Kidney (tissue), 13 donors: ENCODE measurements at regions not wholly inside any gene's neighbourhood (a gene's known extent, or its start where the extent isn't known, plus 50 kb on each side); places are given as distances from the start of the nearest gene placed in this dataset.

Source experiments
- DNase-seq, 5 donors: peaks; one replicate each; pipeline ENCODE4 v3.0.0-alpha.2; 2013 to 2020
- FAIRE-seq: peaks from 2 replicates; lab custom pipeline; 2012; peaks lifted over from hg19 to GRCh38; lab: Jason Lieb, UNC
- H3K27ac ChIP-seq, 2 donors: one replicate each; pipeline ENCODE4 v1.7.0; 2013; ENCODE audit warnings: low read depth in 2 of 2, low read length in 2 of 2, inconsistent platforms in 1 of 2
- H3K27me3 ChIP-seq: one replicate; pipeline ENCODE4 v1.7.1; 2013; ENCODE audit warnings: low read length, inconsistent platforms; ENCODE audit not compliant: control insufficient read depth, insufficient read depth
- H3K36me3 ChIP-seq, 3 donors: one replicate each; pipeline versions ENCODE4 v1.7.0 to v1.7.1; 2013; ENCODE audit warnings: low read length in 3 of 3, control low read depth in 1 of 3, inconsistent platforms in 1 of 3; ENCODE audit not compliant: insufficient read depth in 3 of 3, control insufficient read depth in 2 of 3
- H3K4me1 ChIP-seq, 3 donors: one replicate each; pipeline versions ENCODE4 v1.7.0 to v1.7.1; 2013; ENCODE audit warnings: low read length in 3 of 3, inconsistent platforms in 1 of 3, low read depth in 1 of 3; ENCODE audit not compliant: control insufficient read depth in 2 of 3, insufficient read depth in 2 of 3
- H3K4me3 ChIP-seq, 3 donors: one replicate each; pipeline versions ENCODE4 v1.7.0 to v1.8.1; 2013; ENCODE audit warnings: low read length in 3 of 3, control low read depth in 1 of 3, inconsistent platforms in 1 of 3
- H3K9ac ChIP-seq, 3 donors: one replicate each; pipeline versions ENCODE4 v1.7.0 to v1.7.1; 2013; ENCODE audit warnings: low read length in 3 of 3, control low read depth in 1 of 3, inconsistent platforms in 1 of 3
- H3K9me3 ChIP-seq, 3 donors: one replicate each; pipeline versions ENCODE4 v1.7.0 to v1.7.1; 2013; ENCODE audit warnings: low read length in 3 of 3, control low read depth in 1 of 3, inconsistent platforms in 1 of 3; ENCODE audit not compliant: control insufficient read depth in 2 of 3, insufficient read depth in 1 of 3
- intact Hi-C: fragments of 100-400 bp; cut with DNase I; formaldehyde crosslinking; loops from one replicate; pipeline ENCODE4 v1.11.1; 2022
- TF ChIP-seq, protein P1 (sequence below): IDR thresholded peaks from 3 replicates; pipeline ENCODE4 v1.5.1; 2012; ENCODE audit warnings: mild to moderate bottlenecking, moderate library complexity, borderline replicate concordance; ENCODE audit not compliant: insufficient read depth; ENCODE audit errors: extremely low read depth
- donor health status: control.
- donor health status: control.
- donor health status: control.
- donor health status: control.
- donor health status: control.
- donor health status: DM: yes; HTN: yes; CAD: no.
- donor health status: Normal renal cell carcinoma (clear cell type).

DNA sequence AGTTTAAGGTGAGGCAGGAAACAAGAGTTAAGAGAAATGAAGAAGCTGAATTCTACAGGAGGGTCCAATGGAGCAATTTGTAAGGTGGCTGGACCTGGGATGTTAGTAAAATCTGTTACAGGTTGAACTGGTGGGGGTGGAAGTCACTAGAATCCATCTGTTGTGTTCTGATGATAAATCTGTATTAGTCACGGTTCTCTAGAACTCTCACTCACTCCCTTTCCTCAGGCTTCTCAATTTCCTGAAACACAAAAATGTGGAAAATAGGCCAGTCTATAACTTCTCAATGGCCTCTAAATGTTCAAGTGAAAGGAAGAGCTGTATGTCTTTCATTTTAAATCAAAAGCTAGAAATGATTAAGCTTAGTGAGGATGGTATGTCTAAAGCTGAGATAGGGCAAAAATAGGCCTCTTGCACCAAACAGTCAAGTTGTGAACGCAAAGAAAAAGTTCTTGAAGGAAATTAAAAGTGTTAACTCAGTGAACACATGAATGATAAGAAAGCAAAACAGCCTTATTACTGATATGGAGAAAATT, 180.2 kb upstream of the CBLB start:
- no peaks in the 10 kb centered on the region for H3K27me3 ChIP-seq
- intact Hi-C loops, result no loop called here
- no peak overlapping the region for H3K4me3 ChIP-seq
- H3K27ac ChIP-seq, result no peak overlapping the region
- no peaks in the 10 kb centered on the region for H3K4me1 ChIP-seq
- H3K9ac ChIP-seq, result no peak overlapping the region
- no peaks in the 10 kb centered on the region for H3K9me3 ChIP-seq
- H3K36me3 ChIP-seq, result no peaks in the 10 kb centered on the region
- FAIRE-seq (no peak), DNase-seq (no peak)
- TF ChIP-seq, protein P1, sequence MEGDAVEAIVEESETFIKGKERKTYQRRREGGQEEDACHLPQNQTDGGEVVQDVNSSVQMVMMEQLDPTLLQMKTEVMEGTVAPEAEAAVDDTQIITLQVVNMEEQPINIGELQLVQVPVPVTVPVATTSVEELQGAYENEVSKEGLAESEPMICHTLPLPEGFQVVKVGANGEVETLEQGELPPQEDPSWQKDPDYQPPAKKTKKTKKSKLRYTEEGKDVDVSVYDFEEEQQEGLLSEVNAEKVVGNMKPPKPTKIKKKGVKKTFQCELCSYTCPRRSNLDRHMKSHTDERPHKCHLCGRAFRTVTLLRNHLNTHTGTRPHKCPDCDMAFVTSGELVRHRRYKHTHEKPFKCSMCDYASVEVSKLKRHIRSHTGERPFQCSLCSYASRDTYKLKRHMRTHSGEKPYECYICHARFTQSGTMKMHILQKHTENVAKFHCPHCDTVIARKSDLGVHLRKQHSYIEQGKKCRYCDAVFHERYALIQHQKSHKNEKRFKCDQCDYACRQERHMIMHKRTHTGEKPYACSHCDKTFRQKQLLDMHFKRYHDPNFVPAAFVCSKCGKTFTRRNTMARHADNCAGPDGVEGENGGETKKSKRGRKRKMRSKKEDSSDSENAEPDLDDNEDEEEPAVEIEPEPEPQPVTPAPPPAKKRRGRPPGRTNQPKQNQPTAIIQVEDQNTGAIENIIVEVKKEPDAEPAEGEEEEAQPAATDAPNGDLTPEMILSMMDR, result no peak

DNA sequence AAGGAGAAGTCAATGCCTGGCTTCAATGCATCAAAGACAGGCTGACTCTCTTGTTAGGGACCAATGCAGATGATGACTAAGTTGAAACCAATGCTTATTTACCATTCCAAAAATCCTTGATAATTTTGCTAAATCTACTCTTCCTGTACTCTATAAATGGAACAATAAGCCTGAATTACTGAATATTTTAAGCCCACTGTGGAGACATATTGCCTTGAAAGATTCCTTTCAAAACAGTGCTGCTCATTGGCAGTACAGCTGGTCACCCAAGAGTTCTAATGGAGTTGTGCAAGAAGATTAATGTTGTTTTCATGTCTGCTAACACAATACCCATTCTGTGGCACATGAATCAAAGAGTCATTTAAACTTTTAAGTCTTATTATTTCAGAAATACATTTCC, 181.0 kb upstream of the CBLB start:
- no peaks in the 10 kb centered on the region for H3K36me3 ChIP-seq
- TF ChIP-seq, protein P1, result no peak
- no peak overlapping the region for H3K27ac ChIP-seq
- intact Hi-C loops, result no loop called here
- H3K27me3 ChIP-seq, result no peaks in the 10 kb centered on the region
- no peak overlapping the region for H3K9ac ChIP-seq
- FAIRE-seq (no peak), DNase-seq (no peak)
- H3K9me3 ChIP-seq, result no peaks in the 10 kb centered on the region
- no peaks in the 10 kb centered on the region for H3K4me1 ChIP-seq
- no peak overlapping the region for H3K4me3 ChIP-seq

DNA sequence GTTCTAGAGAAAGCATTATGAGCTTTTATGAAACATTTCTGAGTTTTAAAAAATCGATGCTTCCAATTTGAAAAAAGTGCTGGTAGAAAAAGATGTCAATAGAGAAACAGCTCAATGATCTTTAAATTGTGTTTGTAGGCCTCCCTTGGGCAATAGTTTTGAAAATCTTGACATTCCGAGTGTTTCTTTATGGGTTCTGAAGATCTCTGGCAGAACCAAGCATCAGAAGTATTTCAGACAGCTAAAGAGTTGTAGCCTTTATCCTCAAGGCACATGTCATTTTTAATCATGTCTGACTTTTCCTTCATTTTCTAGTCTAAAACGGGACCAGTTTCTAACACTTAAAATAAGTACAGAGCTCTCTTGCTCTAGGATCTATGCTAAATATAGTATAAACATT, 188.1 kb upstream of the CBLB start:
- FAIRE-seq, result no peak
- Histone ChIP-seq H3K4me3 (no peak overlapping the region), H3K27ac (no peak overlapping the region), H3K36me3 (no peaks in the 10 kb centered on the region), H3K27me3 (no peaks in the 10 kb centered on the region), H3K9ac (no peak overlapping the region), H3K4me1 (no peaks in the 10 kb centered on the region), H3K9me3 (no peaks in the 10 kb centered on the region)
- TF ChIP-seq, protein P1, result no peak
- no peak for DNase-seq
- intact Hi-C loops, result no loop called here

DNA sequence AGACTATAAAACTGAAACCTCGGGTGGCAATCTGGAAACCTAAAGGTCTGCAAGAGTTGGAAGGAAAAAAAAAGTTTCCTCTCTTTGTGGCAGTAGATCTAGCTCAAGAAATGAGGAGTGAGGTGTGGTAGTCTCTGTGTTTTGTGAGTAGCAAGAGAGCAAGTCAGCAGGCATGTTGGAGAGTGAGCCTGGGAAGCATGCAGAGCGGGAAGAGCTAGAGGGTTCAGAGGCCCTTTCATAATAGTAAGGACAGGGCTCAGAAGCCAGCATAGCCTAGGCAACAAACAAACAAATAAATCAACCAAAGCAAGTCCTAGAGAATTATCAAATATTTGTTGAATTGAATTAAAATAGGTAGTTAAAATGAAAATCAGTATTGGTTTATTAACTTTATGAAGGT, 189.7 kb upstream of the CBLB start:
- no peaks in the 10 kb centered on the region for H3K36me3 ChIP-seq
- H3K27me3 ChIP-seq, result no peaks in the 10 kb centered on the region
- H3K9me3 ChIP-seq, result peaks cover 0 to 1% (median 0%) of the 10 kb centered on the region in 3 donors
- no peak for FAIRE-seq
- no peaks in the 10 kb centered on the region for H3K4me1 ChIP-seq
- intact Hi-C loops, result no loop called here
- no peak overlapping the region for H3K4me3 ChIP-seq
- DNase-seq, result peak in 3 of 5 donors; percentile 8 to 24 (median 11)
- H3K27ac ChIP-seq, result no peak overlapping the region
- TF ChIP-seq, protein P1, result no peak
- no peak overlapping the region for H3K9ac ChIP-seq
